Endodermal cell (in vitro differentiated cells): ENCODE measurements at regions not wholly inside any gene's neighbourhood (a gene's known extent, or its start where the extent isn't known, plus 50 kb on each side); places are given as distances from the start of the nearest gene placed in this dataset.

ENCODE experiments used
- DNase-seq: peaks from one replicate; pipeline ENCODE4 v3.0.0-alpha.2; 2017
- H3K27ac ChIP-seq: 2 replicates; pipeline ENCODE4 v1.5.1; 2013; ENCODE audit warnings: mild to moderate bottlenecking, low read depth, low read length, moderate library complexity
- H3K27me3 ChIP-seq: 2 replicates; pipeline ENCODE4 v1.6.1; 2013; ENCODE audit warnings: mild to moderate bottlenecking, low read length, moderate library complexity; ENCODE audit not compliant: insufficient read depth, control insufficient read depth, poor library complexity, severe bottlenecking
- H3K36me3 ChIP-seq: 2 replicates; pipeline ENCODE4 v1.7.0; 2013; ENCODE audit warnings: mild to moderate bottlenecking, low read length, moderate library complexity; ENCODE audit not compliant: control insufficient read depth, insufficient read depth
- H3K4me1 ChIP-seq: one replicate; pipeline ENCODE4 v1.7.0; 2013; ENCODE audit warnings: low read length; ENCODE audit not compliant: control insufficient read depth, insufficient read depth
- H3K4me3 ChIP-seq: 2 replicates; pipeline ENCODE4 v1.5.1; 2013; ENCODE audit warnings: mild to moderate bottlenecking, low read length, moderate library complexity
- H3K9ac ChIP-seq: 2 replicates; pipeline ENCODE4 v1.6.1; 2013; ENCODE audit warnings: mild to moderate bottlenecking, low read length, moderate library complexity; ENCODE audit not compliant: poor library complexity, severe bottlenecking; ENCODE audit errors: extremely low read depth
- H3K9me3 ChIP-seq: 2 replicates; pipeline ENCODE4 v1.6.1; 2013; ENCODE audit warnings: mild to moderate bottlenecking, low read length, moderate library complexity; ENCODE audit not compliant: control insufficient read depth
- H3K27ac Mint-ChIP-seq: 2 replicates; pipeline ENCODE4 v1.8.0; 2020; ENCODE audit warnings: mixed read lengths
- H3K27me3 Mint-ChIP-seq: 2 replicates; pipeline ENCODE4 v1.8.0; 2021; ENCODE audit warnings: mild to moderate bottlenecking, mixed read lengths; ENCODE audit not compliant: insufficient read depth
- H3K36me3 Mint-ChIP-seq: 2 replicates; pipeline ENCODE4 v1.8.0; 2020; ENCODE audit warnings: low read depth, mixed read lengths
- H3K4me1 Mint-ChIP-seq: 2 replicates; pipeline ENCODE4 v1.8.0; 2020; ENCODE audit warnings: mixed read lengths
- H3K4me3 Mint-ChIP-seq: 2 replicates; pipeline ENCODE4 v1.8.0; 2020; ENCODE audit warnings: mild to moderate bottlenecking, moderate library complexity, mixed read lengths
- H3K9me3 Mint-ChIP-seq: 2 replicates; pipeline ENCODE4 v1.8.0; 2020; ENCODE audit warnings: mild to moderate bottlenecking, mixed read lengths
- CTCF ChIP-seq: fragments of 200-600 bp; sonication (generic); conservative IDR thresholded peaks from 2 replicates; pipeline ENCODE4 v1.5.0; 2021; ENCODE audit warnings: antibody characterized with exemption, mild to moderate bottlenecking
- WGBS, 2 experiments: methylation state at CpG; one replicate each; pipeline versions ENCODE4 v1.1.5 to v1.1.7; 2013; ENCODE audit warnings: missing lambda C conversion rate in 2 of 2, mixed read lengths in 1 of 2; ENCODE audit not compliant: insufficient coverage in 1 of 2, insufficient read length in 1 of 2; 5-methylcytosine and 5-hydroxymethylcytosine counted together

DNA sequence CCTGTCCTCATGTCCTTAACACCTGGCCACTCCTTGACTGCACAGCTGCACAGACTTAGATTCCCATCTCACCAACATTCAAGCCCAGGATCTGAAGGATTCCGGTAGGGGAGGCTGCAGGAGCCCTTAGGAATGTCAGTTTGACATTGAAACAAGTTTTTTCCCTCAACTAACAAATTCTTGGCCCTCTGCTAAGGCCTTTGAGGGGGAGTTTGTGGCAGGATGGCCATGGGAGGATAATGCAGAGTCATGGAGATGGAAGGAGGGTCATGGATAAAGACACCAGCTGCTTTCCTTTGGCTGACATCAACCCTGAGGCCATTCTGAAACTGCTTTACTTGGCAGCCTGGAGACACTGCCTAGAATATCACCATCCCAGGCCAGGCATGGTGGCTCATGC is 63.4 kb upstream of the PPP2R5A start:
- Histone ChIP-seq H3K27me3 (no peaks in the 10 kb centered on the region), H3K9me3 (no peaks in the 10 kb centered on the region), H3K4me3 (no peak overlapping the region), H3K9ac (no peak overlapping the region), H3K36me3 (no peaks in the 10 kb centered on the region), H3K4me1 (peaks cover 17% of the 10 kb centered on the region), H3K27ac (no peak overlapping the region)
- Mint-ChIP-seq H3K27me3 (no peaks in the 10 kb centered on the region), H3K4me3 (no peak overlapping the region), H3K4me1 (peaks cover 47% of the 10 kb centered on the region), H3K27ac (no peak overlapping the region), H3K36me3 (no peaks in the 10 kb centered on the region), H3K9me3 (peaks cover 2% of the 10 kb centered on the region)
- WGBS, 2 experiments = 86% methylated on average over 1 of the region's 1 CpG; no CpG with 5 or more reads in 1 of the 2 experiments
- DNase-seq = no peak
- no peak for TF ChIP-seq CTCF

DNA sequence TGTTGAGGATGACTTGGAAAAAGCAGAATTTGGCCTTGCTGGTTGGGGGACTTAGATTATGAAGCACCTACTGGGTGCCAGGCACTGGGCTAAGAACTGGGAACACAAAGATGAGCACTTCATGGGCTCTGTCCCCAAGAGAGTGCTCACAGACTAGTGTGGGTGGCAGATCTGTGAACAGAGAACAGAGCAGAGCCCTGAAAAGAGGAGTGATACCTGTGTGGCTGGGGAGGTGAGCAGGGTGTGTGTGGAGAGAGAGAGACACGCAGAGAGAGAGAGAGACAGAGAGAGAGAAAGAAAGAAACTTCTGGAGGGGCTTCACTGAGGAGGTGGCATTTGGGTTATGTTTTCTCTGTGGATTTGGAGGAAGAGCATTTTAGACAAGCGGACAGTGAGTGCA is 61.1 kb upstream of the PPP2R5A start:
- TF ChIP-seq CTCF = no peak
- Mint-ChIP-seq H3K27me3 (no peaks in the 10 kb centered on the region), H3K27ac (no peak overlapping the region), H3K36me3 (no peaks in the 10 kb centered on the region), H3K9me3 (no peaks in the 10 kb centered on the region), H3K4me3 (no peak overlapping the region), H3K4me1 (peaks cover 37% of the 10 kb centered on the region)
- Histone ChIP-seq H3K27ac (no peak overlapping the region), H3K27me3 (no peaks in the 10 kb centered on the region), H3K9ac (no peak overlapping the region), H3K4me1 (peaks cover 4% of the 10 kb centered on the region), H3K4me3 (no peak overlapping the region), H3K9me3 (no peaks in the 10 kb centered on the region), H3K36me3 (no peaks in the 10 kb centered on the region)
- no peak for DNase-seq
- WGBS, 2 experiments = 94 to 100% methylated on average over 2 of the region's 2 CpGs

DNA sequence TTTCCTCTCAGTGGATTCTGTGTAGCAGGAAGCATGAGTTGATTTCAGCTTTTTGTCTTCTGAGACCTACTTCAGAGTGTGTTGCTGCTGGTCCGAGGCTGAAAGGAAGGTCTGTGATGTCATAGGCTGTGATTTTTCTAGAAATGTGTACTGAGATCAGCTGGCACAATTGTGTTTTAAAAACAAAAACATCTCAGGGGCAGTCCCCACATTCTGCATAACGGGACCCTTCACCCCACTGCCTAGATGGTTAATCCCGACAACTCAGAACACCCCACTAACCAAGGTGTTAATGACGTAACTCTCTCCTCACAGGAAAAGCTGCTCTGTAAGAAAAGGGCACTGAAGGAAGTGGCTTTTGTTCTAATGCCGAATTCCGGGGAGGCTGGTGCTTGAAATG is 59.8 kb upstream of the PPP2R5A start:
- no peak overlapping the region for H3K27ac Mint-ChIP-seq

More for the DNA sequence above, 59.8 kb upstream of the PPP2R5A start:
- no peak for TF ChIP-seq CTCF
- Mint-ChIP-seq H3K4me3 (no peak overlapping the region), H3K36me3 (no peaks in the 10 kb centered on the region), H3K27me3 (no peaks in the 10 kb centered on the region), H3K4me1 (peaks cover 28% of the 10 kb centered on the region), H3K9me3 (no peaks in the 10 kb centered on the region)
- no peaks in the 10 kb centered on the region for H3K27me3 ChIP-seq
- H3K36me3 ChIP-seq = no peaks in the 10 kb centered on the region
- H3K9me3 ChIP-seq = no peaks in the 10 kb centered on the region
- DNase-seq = no peak
- H3K9ac ChIP-seq = no peak overlapping the region
- H3K4me1 ChIP-seq = no peaks in the 10 kb centered on the region
- H3K27ac ChIP-seq = no peak overlapping the region
- 77 to 80% methylated on average over 5 to 6 of the region's 6 CpGs for WGBS, 2 experiments
- H3K4me3 ChIP-seq = no peak overlapping the region
